PC-9 (cell line): ENCODE measurements at regions not wholly inside any gene's neighbourhood (a gene's known extent, or its start where the extent isn't known, plus 50 kb on each side); places are given as distances from the start of the nearest gene placed in this dataset.

Experiments
- EZH2 ChIP-seq: fragments of 200-600 bp; sonication (generic); IDR thresholded peaks from 2 replicates; pipeline ENCODE4 v1.8.0; 2017; ENCODE audit warnings: antibody characterized with exemption, low read depth
- TF ChIP-seq, protein P1 (sequence below): fragments of 200-600 bp; sonication (generic); conservative IDR thresholded peaks from 2 replicates; pipeline ENCODE4 v1.6.1; 2017; ENCODE audit warnings: mixed run types, antibody characterized with exemption, mild to moderate bottlenecking, moderate library complexity

DNA sequence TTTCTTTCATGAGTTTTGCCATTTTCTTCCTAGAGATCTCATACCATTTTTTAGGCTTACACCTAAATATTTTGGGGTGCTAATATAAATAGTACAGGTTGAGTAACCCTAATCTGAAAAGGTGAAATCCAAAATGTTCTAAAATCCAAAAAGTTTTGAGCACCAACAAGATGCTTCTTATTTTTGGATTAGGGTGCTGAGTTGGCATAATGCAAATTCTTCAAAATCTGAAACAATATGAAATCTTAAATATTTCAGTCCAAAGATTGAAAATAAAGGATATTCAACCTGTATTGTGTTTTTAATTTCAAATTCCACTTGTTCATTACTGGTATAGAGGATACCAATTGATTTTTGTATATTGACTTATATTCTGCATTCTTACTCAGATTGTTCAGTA lies 51.1 kb upstream of the KCNK2 start:
- TF ChIP-seq, protein P1, sequence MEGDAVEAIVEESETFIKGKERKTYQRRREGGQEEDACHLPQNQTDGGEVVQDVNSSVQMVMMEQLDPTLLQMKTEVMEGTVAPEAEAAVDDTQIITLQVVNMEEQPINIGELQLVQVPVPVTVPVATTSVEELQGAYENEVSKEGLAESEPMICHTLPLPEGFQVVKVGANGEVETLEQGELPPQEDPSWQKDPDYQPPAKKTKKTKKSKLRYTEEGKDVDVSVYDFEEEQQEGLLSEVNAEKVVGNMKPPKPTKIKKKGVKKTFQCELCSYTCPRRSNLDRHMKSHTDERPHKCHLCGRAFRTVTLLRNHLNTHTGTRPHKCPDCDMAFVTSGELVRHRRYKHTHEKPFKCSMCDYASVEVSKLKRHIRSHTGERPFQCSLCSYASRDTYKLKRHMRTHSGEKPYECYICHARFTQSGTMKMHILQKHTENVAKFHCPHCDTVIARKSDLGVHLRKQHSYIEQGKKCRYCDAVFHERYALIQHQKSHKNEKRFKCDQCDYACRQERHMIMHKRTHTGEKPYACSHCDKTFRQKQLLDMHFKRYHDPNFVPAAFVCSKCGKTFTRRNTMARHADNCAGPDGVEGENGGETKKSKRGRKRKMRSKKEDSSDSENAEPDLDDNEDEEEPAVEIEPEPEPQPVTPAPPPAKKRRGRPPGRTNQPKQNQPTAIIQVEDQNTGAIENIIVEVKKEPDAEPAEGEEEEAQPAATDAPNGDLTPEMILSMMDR: no peak
- TF ChIP-seq EZH2: no peak
